GM21423 (cell line): ENCODE measurements at regions not wholly inside any gene's neighbourhood (a gene's known extent, or its start where the extent isn't known, plus 50 kb on each side); places are given as distances from the start of the nearest gene placed in this dataset.

Experiments
- ATAC-seq: cut with Tn5 transposase; IDR thresholded peaks from one replicate; pipeline ENCODE4 v1.9.1; 2021; ENCODE audit warnings: mild to moderate bottlenecking, moderate library complexity; ENCODE audit not compliant: unreplicated experiment

DNA sequence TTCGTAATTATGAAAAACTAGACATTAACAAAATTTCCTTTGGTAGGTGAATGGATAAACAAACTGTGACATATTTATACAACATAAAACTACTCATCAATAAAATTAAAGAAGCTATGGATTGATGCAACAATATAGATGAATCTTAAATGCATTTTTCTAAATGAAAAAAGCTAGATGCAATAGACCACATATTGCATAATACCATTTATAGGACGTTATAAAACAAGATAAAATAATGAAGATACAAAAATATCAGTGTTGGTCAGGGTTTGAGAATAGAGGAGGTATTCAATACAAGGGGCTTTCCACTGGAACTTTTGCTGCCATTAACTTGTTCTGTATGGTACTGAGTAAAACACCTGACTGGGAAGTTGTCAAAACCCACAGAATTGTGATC, 314.4 kb downstream of the GRB14 start:
- ATAC-seq = no peak

DNA sequence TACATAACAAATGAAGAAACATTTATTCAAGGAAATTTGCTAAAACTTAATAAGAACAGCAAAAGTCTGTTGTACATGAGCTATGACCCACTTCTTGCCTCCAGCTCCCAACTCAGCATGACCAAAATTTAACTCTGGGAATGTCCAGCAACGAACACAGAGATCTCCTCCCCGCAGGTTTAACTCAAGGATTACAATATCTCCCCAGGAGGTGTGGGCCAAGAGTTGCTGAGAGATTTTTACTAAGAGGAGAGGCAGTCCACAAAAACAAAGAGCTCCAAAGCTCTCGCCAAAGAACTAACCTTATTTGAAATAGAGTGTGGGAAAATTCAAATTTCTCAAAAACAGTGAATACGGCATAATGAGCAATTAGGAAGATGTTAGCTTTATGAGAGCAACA, 318.5 kb downstream of the GRB14 start:
- no peak for ATAC-seq

DNA sequence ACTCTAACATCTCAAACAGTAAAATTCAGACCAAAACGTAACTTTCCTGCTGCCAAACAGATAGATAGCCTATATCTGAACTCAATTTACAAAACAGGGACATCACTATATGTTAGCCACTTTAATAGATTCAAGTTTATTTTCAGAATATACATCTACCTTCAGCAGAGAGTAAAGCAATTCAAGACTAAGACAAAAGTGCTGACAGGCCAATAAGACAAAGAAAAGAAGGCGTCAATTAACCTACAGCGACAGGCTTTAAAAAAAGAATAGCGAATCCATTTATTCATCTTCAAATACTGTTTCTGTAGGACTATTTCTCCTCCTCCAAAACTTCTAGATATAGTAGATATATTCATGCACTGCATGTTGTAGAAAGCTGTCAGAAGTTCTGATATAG, 333.0 kb downstream of the GRB14 start:
- ATAC-seq = no peak

DNA sequence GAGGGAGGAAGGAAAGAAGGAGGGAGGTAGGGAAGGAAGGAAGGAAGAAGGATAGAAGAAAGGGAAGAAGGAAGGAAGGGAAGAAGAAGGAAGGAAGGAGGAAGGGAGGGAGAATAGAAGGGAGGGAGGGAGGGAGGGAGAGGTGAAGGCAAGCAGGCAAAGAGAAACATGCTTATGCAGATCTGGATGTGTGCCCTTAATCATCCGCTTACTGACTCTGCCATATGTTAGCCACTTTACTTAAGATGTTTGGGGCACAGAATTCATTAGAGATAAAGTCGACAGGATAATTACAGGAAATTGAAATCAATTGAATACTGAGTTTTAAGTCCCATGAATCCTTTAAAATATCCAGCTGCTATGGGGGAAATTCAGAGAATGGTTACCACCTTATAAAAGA, 334.2 kb downstream of the GRB14 start:
- ATAC-seq = no peak

DNA sequence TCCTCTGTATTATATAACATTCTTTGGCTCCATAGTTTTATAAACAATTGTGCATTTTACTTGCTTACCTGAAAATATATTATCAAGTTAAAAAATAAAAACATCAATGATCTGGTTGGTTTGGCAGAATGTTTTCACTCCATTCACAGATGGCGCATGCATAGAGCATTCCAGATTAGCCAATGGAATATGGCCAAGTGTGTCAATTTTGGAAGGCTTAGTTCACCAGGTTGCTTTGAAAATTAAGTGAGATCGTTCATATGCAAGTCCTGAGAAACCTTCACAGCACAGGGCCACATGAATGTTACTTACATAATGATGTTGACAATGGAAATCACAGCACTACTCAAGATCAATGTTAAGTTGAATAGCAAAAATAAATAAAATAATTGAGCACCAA, 335.7 kb downstream of the GRB14 start:
- no peak for ATAC-seq

DNA sequence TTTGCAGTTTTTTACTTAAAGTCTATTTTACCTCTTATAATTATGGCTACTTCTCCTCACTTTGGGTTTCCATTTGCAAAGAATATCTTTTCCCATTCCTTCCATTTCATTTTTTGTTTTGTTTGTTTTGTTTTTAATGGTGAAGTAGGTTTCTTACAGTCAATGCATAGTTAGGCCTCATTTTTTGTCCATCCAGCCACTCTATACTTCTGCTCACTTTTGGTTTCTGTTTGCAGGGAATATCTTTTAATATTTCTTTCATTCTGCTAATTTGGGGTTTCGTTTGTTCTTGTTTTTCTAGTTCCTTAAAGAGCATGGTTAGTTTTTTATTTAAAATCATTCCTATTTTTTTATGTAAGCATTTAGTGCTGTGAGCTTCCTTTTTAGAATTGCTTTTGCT, 339.4 kb downstream of the GRB14 start:
- no peak for ATAC-seq

DNA sequence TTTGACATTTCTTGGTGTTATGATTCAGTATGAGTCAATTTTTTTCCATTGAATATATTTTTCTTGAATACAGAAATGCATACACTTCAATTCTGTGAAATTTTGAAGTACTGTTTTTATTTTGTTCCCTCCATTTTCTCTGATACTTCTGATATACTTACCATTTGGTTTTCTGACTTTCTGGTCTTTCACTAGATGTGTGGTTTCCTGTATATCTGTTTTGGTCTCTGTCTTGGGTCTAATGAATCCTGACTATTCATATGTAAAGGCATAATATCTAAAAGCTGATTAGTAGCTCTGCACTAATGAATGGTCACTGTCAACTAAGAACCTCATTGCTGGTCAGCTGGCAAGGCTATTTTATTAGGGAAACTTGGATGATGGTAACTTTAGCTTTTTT, 345.6 kb downstream of the GRB14 start:
- ATAC-seq = no peak

DNA sequence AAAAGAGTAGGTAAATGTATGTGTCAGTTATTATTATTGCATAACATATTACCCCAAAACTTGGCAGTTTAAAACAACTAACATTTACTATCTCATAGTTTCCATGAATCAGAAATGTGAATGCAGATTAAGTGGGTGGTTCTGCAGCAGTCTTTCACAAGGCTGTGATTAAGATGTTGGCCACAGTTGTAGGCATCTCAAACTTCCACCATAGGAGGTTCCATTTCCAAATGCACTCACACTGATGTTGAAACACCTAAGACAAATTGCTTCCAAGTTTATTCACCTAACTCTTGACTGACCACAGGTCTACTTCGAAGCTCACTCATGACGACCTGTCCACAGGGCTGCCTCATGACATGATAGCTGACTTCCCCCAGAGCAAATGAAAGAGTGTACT, 360.8 kb downstream of the GRB14 start:
- ATAC-seq = no peak

DNA sequence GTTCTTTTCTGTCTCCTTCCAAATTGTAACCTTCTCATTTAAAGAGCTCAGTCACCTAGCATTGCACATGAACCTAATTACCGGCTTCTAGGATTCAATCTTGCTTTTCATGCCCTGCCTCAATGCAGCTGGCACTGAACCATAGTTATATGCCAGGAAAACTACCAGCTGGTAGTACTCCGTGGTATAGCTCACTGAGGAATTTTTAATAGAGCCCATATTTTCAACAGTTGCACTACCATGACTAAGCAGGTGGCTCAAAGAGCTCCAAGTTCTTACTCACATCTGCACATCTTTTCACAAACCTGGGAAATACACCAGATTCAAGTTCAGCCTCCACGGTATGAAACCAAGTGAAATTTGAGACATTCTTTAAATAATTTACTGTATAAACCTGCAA, 363.5 kb downstream of the GRB14 start:
- no peak for ATAC-seq

DNA sequence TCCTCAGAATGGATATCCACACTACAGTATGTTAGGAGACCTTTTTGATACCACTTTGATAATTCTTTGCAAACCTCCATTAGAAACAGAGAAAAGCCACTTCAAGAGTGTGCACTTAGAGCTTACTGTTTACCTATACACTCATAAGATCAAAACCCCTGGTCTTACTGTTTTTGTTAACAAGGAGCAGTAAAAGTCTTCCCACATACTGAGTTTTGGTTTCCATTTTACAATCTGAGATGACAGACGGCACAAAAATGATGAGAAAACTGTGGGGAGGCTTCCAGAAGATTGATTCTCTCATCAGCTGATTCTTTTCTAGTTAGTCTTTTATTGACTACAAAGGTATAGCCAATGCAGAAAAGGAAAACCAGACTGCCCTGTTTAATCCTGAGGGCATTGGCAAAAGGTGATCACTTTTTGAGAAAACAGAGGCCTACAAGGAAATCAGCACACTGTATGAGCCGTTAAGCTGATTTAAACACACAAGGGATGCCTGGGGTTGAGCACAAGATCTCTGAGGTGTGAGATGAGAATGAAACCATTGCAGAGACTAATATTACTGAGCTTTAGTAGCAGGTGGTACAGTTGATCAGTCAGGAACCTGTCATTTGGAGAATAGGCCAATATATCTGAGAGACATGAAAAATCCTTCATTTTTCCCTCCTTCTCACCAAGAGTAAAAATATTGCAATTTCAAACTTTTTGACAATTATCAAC, 368.6 kb downstream of the GRB14 start:
- ATAC-seq = peak; percentile 53

DNA sequence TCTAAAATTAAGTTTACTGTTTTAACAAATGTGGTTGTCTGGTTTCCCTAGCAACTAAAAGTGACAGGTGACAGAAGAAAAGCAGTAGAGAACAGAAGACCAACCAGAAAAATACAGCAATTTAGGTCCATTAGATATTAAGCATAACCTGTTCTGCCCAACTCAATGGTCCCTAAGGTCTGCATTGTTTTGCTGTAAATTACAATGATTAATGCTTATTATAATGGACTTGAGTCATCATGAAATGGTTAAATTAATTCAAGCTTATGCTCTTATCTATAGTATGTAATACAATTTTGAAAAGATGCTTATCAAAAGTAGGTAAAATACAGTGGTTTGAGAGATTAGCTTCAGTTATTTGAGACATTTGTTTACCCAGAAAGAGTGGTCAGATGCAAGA, 378.0 kb downstream of the GRB14 start:
- no peak for ATAC-seq

DNA sequence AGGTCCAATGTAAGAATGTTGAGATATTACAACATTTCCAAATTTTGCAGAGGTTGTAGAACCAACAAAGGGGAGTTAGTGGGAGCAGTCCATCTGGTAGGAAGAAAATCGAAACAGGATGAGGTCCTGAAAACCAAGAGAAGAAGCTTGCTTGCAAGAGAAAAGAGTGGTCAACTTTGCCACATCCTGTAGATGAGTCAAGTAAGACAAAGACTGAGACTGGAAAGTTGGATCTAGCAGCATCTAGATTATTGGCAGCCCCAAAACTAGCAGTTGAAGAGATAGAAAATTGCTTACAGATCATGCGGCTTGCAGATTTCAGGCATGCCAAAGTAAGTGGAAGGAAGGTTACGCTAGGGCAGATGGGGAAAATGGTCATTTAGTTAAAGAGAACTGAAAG, 378.9 kb downstream of the GRB14 start:
- ATAC-seq = no peak

DNA sequence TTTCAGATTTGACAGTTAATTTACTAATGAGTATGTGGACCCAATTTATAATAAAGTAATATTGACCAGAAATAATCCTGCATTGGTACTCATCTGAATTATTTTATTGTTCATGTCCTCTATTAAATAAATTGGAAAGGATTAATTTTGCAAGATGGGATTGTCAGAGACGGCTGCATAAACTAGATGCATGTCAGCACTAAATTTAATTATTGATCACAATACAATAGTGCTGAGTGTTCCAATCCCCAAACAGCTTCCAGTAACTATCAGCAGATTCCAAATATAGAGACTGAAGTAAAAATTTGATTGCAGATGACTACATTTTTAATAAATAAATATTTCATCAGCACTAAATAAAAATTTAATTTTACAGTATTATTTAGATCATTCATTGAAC, 387.2 kb downstream of the GRB14 start:
- ATAC-seq = no peak

DNA sequence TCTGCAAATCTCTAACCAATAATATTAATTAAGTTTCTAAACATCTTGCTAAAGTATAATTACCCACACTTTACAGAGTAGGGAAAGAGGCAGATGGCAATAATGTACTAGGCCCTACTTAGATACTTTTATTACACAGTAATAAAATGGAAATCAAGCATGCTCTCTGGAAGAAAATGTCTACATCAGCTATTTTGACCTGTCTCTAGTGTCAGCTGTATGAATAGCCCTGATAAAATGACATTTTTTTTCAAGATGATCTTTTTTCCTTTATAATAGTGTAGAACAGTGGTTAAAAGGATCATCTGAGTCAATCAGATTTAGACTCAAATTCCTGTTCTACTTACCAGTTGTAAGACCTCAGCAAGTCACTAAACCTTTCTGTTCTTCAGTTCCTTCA, 397.3 kb downstream of the GRB14 start:
- ATAC-seq = no peak

DNA sequence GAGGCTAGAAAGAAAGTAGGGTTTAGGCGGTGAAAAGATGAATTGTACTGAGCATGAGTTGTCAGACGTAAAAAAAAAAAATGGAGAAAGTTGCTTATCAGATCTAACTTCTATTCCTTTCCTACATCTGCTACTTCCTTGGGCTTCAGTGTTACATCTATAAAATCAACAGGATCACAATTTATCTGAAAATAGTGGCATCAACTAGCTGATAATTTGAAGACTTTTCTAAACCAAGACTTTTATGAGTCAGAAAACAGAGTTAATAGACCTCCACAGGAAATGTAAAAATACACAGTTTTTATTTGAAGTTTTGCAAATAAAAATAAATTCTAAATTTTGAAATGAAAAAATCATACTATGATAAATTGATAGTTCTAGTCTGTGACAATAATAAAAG, 399.8 kb downstream of the GRB14 start:
- no peak for ATAC-seq

DNA sequence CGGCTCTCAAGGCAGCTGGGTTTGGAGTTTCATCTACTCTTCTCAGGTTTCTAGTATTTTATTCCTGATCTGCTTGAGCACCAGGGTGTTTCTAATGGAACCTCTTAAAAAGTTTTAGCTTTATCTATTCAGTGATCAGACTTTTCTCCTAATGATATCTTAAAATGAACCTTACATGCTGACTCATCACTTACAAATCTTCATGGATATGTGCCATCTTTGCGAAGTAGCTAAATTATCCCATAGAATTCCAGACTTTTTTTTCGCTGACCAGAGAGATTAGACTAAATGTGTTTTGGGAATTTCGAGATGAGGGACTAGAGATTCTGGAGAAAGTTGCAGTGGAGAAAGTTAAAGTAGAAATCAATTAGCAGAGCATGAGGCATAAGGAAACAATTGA, 401.0 kb downstream of the GRB14 start:
- no peak for ATAC-seq

DNA sequence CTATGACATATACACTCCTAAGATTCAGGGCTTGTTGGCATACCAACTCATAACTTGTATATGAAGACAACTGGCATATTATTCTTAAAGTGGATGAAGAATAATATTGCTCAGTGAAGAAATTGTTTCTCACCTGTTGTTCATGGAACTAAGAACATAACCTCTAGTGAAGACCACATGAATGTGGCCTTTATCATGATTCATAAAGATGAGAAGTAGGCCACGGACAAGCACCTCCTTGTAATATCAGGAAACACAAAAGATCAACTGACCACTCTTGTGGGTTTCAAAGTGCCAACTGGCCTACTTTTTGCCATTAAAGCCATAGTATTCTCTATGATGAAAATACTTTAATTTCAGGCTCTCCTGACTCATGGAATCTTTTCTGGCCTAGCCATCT, 407.4 kb downstream of the GRB14 start:
- ATAC-seq = no peak

DNA sequence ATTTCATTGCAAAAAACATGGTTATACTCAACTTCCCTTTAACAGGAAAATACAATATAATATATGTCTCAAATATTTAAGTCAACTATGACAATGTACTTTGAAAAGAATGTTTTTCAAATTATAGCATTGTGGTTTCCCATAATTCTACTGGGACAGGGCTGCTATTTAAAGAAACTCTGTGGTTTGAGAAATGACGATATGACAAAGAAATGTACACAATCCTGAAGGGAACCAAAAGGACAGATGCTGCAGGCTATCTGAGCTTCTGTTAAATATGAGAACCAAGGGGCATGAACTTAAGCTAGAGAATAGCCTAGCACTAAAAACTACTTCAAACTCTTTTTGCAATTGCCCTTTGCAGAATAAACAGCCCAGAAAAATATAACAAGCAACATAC, 415.9 kb downstream of the GRB14 start:
- ATAC-seq = no peak

DNA sequence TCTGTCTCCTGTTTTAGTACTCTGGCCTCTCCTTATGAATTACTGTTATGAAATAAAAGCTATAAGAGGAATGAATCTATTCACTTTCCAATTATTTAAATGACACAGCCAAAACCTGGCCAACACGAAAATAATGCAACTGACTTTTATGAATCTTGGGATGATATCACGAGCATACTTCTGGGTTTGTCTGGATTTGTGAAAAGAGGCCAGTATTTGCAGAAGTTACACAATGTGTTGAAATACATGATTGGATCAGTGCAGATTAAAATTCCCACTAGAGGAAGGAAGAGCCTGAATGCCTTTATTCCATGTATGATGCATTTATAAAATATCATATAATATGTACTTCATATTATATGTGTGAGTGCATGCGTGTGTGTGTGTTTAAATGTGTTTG, 418.2 kb downstream of the GRB14 start:
- no peak for ATAC-seq

DNA sequence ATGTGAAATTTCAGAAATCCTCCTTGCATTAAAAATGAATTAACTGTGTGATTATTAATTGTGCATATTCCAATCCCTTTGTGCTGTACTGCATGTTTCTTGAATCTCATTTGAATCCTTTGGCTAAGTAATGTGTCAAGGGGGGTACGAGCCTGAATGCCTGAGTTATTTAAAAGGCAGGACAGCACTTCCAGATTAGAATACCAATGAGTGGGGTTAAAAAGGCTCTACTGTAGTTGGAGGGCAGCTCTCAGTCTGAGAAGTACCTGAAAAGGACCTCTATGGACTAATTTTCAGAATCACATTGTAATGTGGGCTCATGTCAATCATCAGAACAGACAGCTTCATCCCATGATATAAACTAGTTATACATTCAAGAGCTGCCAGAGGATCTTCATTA, 423.0 kb downstream of the GRB14 start:
- ATAC-seq = no peak

DNA sequence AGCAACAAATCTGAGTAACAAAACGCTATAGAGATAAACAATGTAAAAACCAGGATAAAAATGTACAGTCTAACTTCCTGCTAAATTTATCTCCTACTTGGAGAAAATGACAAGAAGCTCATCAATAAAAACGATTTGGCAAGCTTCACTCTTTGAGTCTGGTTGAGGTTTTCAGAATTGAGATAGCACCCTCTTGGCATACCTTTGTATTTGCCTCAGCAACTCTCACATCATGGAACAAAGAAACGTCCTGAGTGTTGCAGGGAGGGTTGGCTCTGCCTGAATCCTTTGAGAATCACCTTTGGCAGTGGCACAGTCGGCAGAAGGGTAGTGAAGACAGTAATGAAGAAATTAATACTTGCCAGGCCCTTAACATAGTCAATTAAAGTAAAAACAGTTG, 430.6 kb downstream of the GRB14 start:
- no peak for ATAC-seq

DNA sequence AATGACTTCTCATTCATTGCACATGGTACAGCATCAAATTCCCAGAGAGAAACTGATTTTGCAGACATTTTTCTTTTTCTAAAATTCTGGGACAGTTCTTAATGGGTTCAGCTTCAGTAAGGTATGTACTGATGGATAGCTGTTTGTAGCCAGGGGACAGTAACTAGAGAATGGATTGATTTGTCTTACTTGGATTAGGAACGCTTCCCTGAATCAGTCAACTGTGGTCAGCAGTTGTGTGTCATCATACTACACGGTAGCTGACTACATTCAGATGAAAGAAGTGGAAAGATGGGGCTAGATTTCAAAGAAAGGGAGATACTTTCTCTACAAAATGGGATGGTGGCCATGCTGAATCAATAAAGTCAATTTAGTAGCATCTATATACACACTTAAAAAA, 431.4 kb downstream of the GRB14 start:
- ATAC-seq = no peak

DNA sequence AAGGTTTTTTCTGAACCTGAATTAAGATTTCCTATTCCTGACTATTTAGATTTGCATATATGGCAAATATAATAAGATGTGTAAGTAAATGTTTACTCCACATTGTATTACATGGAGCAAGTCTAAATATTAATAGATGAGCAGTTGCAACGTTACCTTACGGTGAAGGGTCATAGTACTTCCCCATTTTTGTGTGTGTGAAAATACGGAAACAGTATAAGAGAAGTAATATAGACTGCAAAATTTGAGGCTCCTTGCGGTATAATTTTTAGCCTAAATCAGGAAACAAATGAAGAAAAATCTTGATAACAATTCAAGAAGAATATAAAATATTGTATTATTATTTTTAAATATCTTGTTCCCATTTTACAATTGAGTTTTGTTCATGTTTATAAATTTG, 434.2 kb downstream of the GRB14 start:
- no peak for ATAC-seq

DNA sequence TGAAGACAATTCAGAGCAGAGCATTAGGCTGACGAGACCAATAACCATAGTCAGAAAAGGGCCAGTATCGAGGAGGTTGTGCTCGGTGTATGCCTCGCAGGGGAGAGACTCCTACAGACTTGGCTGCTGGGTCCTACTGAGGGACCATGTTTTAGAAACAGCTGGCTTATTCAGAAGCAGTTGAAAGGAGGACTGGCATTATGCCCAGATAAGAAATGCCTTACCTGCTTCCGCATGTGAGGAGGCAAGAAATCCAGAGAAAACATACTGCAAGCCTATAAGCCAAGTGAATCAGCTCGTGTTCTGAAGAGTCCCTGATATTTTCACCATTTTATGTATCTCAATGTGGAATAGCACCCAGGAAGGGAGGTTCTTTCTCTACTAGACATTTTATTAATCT, 434.7 kb downstream of the GRB14 start:
- ATAC-seq = no peak
